WTC11 (cell line): ENCODE measurements at regions not wholly inside any gene's neighbourhood (a gene's known extent, or its start where the extent isn't known, plus 50 kb on each side); places are given as distances from the start of the nearest gene placed in this dataset.

ENCODE experiments used
- ATAC-seq: fragments of 200-7000 bp; cut with Tn5 transposase; 2 replicates; pipeline ENCODE4 v1.10.0; 2021; ENCODE audit warnings: mild to moderate bottlenecking, moderate library complexity
- CTCF ChIA-PET: fragments of 300-600 bp; sonication (Branson Sonifier 250); formaldehyde crosslinking; loops from one replicate; lab custom pipeline; 2021; ENCODE audit warnings: antibody characterized with exemption; lab: Charles Lee
- POLR2A ChIA-PET: fragments of 350-600 bp; sonication (Branson Sonifier 250); formaldehyde crosslinking; loops from one replicate; lab custom pipeline; 2021; ENCODE audit warnings: antibody characterized with exemption; lab: Charles Lee
- DNase-seq: peaks from one replicate; pipeline ENCODE4 v3.0.0; 2021; ENCODE audit warnings: low spot score
- H3K27ac Mint-ChIP-seq: 2 replicates; pipeline ENCODE4 v1.8.0; 2021; ENCODE audit warnings: mixed read lengths
- H3K27me3 Mint-ChIP-seq: 2 replicates; pipeline ENCODE4 v1.8.0; 2021; ENCODE audit warnings: low read depth, mild to moderate bottlenecking, moderate library complexity, mixed read lengths
- H3K36me3 Mint-ChIP-seq: 2 replicates; pipeline ENCODE4 v1.8.0; 2021; ENCODE audit warnings: mixed read lengths
- H3K4me1 Mint-ChIP-seq: 2 replicates; pipeline ENCODE4 v1.8.0; 2022; ENCODE audit warnings: mixed read lengths
- H3K4me3 Mint-ChIP-seq: 2 replicates; pipeline ENCODE4 v1.8.0; 2021; ENCODE audit warnings: mild to moderate bottlenecking, moderate library complexity, mixed read lengths
- H3K9me3 Mint-ChIP-seq: 2 replicates; pipeline ENCODE4 v1.8.0; 2021; ENCODE audit warnings: mixed read lengths
- CBFB ChIP-seq: sonication (generic); formaldehyde crosslinking; IDR thresholded peaks from 2 replicates; pipeline ENCODE4 v1.8.1; 2022; ENCODE audit warnings: mild to moderate bottlenecking, low read depth, missing genetic modification reagents
- E2F1 ChIP-seq: sonication (generic); formaldehyde crosslinking; IDR thresholded peaks from 2 replicates; pipeline ENCODE4 v1.8.0; 2022; ENCODE audit warnings: mild to moderate bottlenecking, missing genetic modification reagents
- FOXJ3 ChIP-seq: sonication (generic); formaldehyde crosslinking; IDR thresholded peaks from 2 replicates; pipeline ENCODE4 v1.9.0; 2021; ENCODE audit warnings: missing genetic modification reagents, mild to moderate bottlenecking, borderline replicate concordance
- GTF2I ChIP-seq: fragments of 250-450 bp; sonication (Bioruptor Pico); conservative IDR thresholded peaks from 2 replicates; pipeline ENCODE4 v1.4.0; 2021; ENCODE audit warnings: mild to moderate bottlenecking
- HMGA2 ChIP-seq: fragments of 250-450 bp; sonication (Bioruptor Pico); IDR thresholded peaks from 2 replicates; pipeline ENCODE4 v1.4.0; 2021; ENCODE audit warnings: mild to moderate bottlenecking, moderate library complexity
- IRF2 ChIP-seq: sonication (generic); formaldehyde crosslinking; IDR thresholded peaks from 2 replicates; pipeline ENCODE4 v1.8.0; 2022; ENCODE audit warnings: low read depth, missing genetic modification reagents, borderline replicate concordance
- MXD4 ChIP-seq: fragments of 250-450 bp; sonication (Bioruptor Pico); IDR thresholded peaks from 2 replicates; pipeline ENCODE4 v1.8.0; 2021; ENCODE audit warnings: mild to moderate bottlenecking, moderate library complexity, borderline replicate concordance
- MYBL2 ChIP-seq: sonication (generic); formaldehyde crosslinking; IDR thresholded peaks from 2 replicates; pipeline ENCODE4 v1.8.1; 2023; ENCODE audit warnings: mild to moderate bottlenecking, moderate library complexity, missing genetic modification reagents
- NFYB ChIP-seq: sonication (generic); formaldehyde crosslinking; conservative IDR thresholded peaks from 2 replicates; pipeline ENCODE4 v1.8.0; 2022; ENCODE audit warnings: low read depth, missing genetic modification reagents
- TCF7 ChIP-seq: sonication (generic); formaldehyde crosslinking; IDR thresholded peaks from 2 replicates; pipeline ENCODE4 v1.8.0; 2022; ENCODE audit warnings: mild to moderate bottlenecking, low read depth, missing genetic modification reagents, moderate library complexity
- TP53 ChIP-seq: sonication (generic); formaldehyde crosslinking; IDR thresholded peaks from 2 replicates; pipeline ENCODE4 v1.8.1; 2023; ENCODE audit warnings: mild to moderate bottlenecking, missing genetic modification reagents
- ZNF219 ChIP-seq: sonication (generic); formaldehyde crosslinking; IDR thresholded peaks from 2 replicates; pipeline ENCODE4 v1.8.0; 2023; ENCODE audit warnings: missing genetic modification reagents, mild to moderate bottlenecking, borderline replicate concordance
- ZNF317 ChIP-seq: sonication (generic); formaldehyde crosslinking; IDR thresholded peaks from 2 replicates; pipeline ENCODE4 v1.8.1; 2023; ENCODE audit warnings: low read depth, mild to moderate bottlenecking, moderate library complexity, missing genetic modification reagents, borderline replicate concordance
- ZNF416 ChIP-seq: fragments of 250-450 bp; sonication (Bioruptor Pico); IDR thresholded peaks from 2 replicates; pipeline ENCODE4 v1.9.0; 2021; ENCODE audit warnings: mild to moderate bottlenecking, inconsistent platforms
- ZNF671 ChIP-seq: fragments of 250-450 bp; sonication (Bioruptor Pico); IDR thresholded peaks from 2 replicates; pipeline ENCODE4 v1.8.0; 2021; ENCODE audit warnings: mild to moderate bottlenecking
- TF ChIP-seq, protein P1 (sequence below): sonication (generic); formaldehyde crosslinking; IDR thresholded peaks from 2 replicates; pipeline ENCODE4 v1.8.1; 2023; ENCODE audit warnings: mild to moderate bottlenecking, missing genetic modification reagents
- TF ChIP-seq, protein P2 (sequence below): fragments of 200-600 bp; IDR thresholded peaks from 2 replicates; pipeline ENCODE4 v1.8.0; 2022; ENCODE audit warnings: antibody characterized with exemption
- TF ChIP-seq, protein P3 (sequence below): sonication (generic); formaldehyde crosslinking; IDR thresholded peaks from 2 replicates; pipeline ENCODE4 v1.8.0; 2022; ENCODE audit warnings: mild to moderate bottlenecking, missing genetic modification reagents
- TF ChIP-seq, protein P4 (sequence below): sonication (generic); formaldehyde crosslinking; conservative IDR thresholded peaks from 2 replicates; pipeline ENCODE4 v1.8.1; 2023; ENCODE audit warnings: mild to moderate bottlenecking, low read depth, missing genetic modification reagents, moderate library complexity

DNA sequence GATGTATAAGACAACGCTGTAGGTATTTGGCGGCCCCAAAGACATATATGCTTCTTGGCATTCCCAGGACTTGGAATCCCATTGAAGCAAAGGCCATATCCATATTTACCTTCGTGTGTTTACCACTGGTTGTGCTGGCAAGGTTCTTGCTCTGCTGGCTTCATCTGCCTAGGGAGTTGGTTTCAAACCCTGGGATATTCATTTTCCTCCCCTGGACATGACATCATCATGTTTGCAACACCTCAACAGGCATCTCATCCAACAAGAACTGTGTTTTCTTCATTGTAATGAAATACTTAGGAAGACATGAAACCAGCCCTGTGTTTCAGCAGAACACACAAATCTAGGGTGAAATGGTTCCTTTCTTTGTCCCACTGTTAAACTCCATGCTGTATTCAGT is 77.9 kb upstream of the PHLPP1 start (continued):
- no peak for TF ChIP-seq ZNF317
- TF ChIP-seq ZNF219: no peak
- TF ChIP-seq NFYB (CRISPR knock-in tag): no peak
- no peak for TF ChIP-seq E2F1
- no peak for TF ChIP-seq TP53 (CRISPR knock-in tag)
- TF ChIP-seq, protein P1, sequence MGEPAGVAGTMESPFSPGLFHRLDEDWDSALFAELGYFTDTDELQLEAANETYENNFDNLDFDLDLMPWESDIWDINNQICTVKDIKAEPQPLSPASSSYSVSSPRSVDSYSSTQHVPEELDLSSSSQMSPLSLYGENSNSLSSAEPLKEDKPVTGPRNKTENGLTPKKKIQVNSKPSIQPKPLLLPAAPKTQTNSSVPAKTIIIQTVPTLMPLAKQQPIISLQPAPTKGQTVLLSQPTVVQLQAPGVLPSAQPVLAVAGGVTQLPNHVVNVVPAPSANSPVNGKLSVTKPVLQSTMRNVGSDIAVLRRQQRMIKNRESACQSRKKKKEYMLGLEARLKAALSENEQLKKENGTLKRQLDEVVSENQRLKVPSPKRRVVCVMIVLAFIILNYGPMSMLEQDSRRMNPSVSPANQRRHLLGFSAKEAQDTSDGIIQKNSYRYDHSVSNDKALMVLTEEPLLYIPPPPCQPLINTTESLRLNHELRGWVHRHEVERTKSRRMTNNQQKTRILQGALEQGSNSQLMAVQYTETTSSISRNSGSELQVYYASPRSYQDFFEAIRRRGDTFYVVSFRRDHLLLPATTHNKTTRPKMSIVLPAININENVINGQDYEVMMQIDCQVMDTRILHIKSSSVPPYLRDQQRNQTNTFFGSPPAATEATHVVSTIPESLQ (CRISPR knock-in tag): no peak
- no peak for TF ChIP-seq ZNF416 (CRISPR knock-in tag)
- TF ChIP-seq, all 79 proteins: peak for 0

- Mint-ChIP-seq H3K27ac (peak overlapping the region; percentile 13; the same call in 1 of the 2 replicates), H3K27me3 (no peaks in the 10 kb centered on the region), H3K4me1 (peaks cover 18% of the 10 kb centered on the region), H3K9me3 (peaks cover 9% of the 10 kb centered on the region), H3K36me3 (peaks cover 6% of the 10 kb centered on the region; the same call in 1 of the 2 replicates), H3K4me3 (no peak overlapping the region)
- POLR2A ChIA-PET: interaction anchor here (0.7 kb wide), 1 partner anchor 711 kb away, joined by 3 read pairs; no protein-coding TSS in a partner anchor
- peak; percentile 78 for DNase-seq
- peak; percentile 85 for ATAC-seq
- CTCF ChIA-PET: interaction anchor here (0.6 to 1.9 kb wide), 18 partner anchors 11 to 370 kb away, joined by 3 to 14 read pairs (median 3); partner anchors contain the start of gene PHLPP1
- TF ChIP-seq, protein P2, sequence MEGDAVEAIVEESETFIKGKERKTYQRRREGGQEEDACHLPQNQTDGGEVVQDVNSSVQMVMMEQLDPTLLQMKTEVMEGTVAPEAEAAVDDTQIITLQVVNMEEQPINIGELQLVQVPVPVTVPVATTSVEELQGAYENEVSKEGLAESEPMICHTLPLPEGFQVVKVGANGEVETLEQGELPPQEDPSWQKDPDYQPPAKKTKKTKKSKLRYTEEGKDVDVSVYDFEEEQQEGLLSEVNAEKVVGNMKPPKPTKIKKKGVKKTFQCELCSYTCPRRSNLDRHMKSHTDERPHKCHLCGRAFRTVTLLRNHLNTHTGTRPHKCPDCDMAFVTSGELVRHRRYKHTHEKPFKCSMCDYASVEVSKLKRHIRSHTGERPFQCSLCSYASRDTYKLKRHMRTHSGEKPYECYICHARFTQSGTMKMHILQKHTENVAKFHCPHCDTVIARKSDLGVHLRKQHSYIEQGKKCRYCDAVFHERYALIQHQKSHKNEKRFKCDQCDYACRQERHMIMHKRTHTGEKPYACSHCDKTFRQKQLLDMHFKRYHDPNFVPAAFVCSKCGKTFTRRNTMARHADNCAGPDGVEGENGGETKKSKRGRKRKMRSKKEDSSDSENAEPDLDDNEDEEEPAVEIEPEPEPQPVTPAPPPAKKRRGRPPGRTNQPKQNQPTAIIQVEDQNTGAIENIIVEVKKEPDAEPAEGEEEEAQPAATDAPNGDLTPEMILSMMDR: peak; percentile 75
- TF ChIP-seq, protein P3, sequence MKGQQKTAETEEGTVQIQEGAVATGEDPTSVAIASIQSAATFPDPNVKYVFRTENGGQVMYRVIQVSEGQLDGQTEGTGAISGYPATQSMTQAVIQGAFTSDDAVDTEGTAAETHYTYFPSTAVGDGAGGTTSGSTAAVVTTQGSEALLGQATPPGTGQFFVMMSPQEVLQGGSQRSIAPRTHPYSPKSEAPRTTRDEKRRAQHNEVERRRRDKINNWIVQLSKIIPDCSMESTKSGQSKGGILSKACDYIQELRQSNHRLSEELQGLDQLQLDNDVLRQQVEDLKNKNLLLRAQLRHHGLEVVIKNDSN (CRISPR knock-in tag): no peak
Measured at GRCh38 chr18:62637807-62638687, 77.3 kb upstream of the PHLPP1 start.

GRCh38 chr18:62643181-62643580 is 72.2 kb upstream of the PHLPP1 start:
- Mint-ChIP-seq H3K4me1 (peaks cover 23% of the 10 kb centered on the region), H3K36me3 (peaks cover 9% of the 10 kb centered on the region), H3K4me3 (no peak overlapping the region), H3K9me3 (peaks cover 17% of the 10 kb centered on the region), H3K27me3 (no peaks in the 10 kb centered on the region), H3K27ac (no peak overlapping the region)
- ATAC-seq (peak; percentile 24; the same call in 1 of the 2 replicates), DNase-seq (no peak)
- POLR2A ChIA-PET: no interaction called here
- CTCF ChIA-PET: no interaction called here
- TF ChIP-seq, protein P4, sequence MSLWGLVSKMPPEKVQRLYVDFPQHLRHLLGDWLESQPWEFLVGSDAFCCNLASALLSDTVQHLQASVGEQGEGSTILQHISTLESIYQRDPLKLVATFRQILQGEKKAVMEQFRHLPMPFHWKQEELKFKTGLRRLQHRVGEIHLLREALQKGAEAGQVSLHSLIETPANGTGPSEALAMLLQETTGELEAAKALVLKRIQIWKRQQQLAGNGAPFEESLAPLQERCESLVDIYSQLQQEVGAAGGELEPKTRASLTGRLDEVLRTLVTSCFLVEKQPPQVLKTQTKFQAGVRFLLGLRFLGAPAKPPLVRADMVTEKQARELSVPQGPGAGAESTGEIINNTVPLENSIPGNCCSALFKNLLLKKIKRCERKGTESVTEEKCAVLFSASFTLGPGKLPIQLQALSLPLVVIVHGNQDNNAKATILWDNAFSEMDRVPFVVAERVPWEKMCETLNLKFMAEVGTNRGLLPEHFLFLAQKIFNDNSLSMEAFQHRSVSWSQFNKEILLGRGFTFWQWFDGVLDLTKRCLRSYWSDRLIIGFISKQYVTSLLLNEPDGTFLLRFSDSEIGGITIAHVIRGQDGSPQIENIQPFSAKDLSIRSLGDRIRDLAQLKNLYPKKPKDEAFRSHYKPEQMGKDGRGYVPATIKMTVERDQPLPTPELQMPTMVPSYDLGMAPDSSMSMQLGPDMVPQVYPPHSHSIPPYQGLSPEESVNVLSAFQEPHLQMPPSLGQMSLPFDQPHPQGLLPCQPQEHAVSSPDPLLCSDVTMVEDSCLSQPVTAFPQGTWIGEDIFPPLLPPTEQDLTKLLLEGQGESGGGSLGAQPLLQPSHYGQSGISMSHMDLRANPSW (CRISPR knock-in tag): no peak
- TF ChIP-seq ZNF671 (CRISPR knock-in tag) (no peak), MYBL2 (CRISPR knock-in tag) (no peak), NFYB (CRISPR knock-in tag) (no peak), GTF2I (CRISPR knock-in tag) (no peak), IRF2 (CRISPR knock-in tag) (no peak), HMGA2 (no peak), MXD4 (CRISPR knock-in tag) (no peak), CBFB (no peak), TCF7 (CRISPR knock-in tag) (no peak), FOXJ3 (CRISPR knock-in tag) (no peak)
- TF ChIP-seq, protein P2: no peak
